DMS 273 (cell line): ENCODE measurements at regions not wholly inside any gene's neighbourhood (a gene's known extent, or its start where the extent isn't known, plus 50 kb on each side); places are given as distances from the start of the nearest gene placed in this dataset.
A peak's percentile ranks its signal among the peaks of the same experiment; 100 is the strongest.
"Not testable (repeated sequence)": the region's sequence is repeated elsewhere in the genome, so short reads cannot be mapped to it uniquely, and the experiment has no call there.

Source experiments
- DNase-seq: peaks from one replicate; lab custom pipeline; 2025; ENCODE audit not compliant: unreplicated experiment; lab: John Stamatoyannopoulos, UW

DNA sequence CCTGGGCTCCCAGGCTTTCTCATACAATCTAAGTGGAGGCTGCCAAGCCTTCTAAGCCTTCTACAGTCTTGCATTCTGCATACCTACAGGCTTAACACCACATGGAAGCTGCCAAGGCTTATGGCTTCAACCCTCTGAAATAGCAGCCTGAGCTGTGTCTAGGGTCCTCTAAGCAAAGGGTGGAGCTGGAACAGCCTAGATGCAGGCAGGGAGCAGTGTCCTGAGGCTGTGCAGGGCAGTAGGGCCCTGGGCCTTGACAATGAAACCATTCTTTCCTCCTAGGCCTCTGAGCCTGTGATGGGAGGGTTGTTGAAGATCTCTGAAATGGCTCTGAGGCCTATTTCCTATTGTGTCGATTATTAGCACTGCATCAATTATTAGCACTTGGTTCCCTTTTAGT is 150.9 kb upstream of the GRK3 start:
- no peak for DNase-seq

DNA sequence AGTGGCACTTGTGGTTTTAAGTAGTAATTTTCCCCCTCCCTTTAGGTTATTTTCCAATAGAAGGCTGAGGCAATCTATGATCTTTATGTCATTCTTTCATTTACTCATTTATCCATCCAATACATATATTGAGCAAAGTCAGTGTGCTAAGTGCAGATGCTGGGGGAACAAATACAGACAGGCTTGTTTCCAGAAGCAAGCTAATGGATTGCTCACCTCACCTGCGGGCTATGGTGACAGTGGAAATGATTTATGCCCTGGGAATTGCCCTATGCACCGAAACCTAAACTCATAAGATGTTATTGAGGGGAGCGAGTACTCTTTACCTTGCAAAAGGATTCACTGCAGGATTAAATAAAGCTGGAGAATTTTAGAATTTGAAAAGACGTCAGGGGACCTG is 148.7 kb upstream of the GRK3 start:
- DNase-seq = not testable (repeated sequence)

DNA sequence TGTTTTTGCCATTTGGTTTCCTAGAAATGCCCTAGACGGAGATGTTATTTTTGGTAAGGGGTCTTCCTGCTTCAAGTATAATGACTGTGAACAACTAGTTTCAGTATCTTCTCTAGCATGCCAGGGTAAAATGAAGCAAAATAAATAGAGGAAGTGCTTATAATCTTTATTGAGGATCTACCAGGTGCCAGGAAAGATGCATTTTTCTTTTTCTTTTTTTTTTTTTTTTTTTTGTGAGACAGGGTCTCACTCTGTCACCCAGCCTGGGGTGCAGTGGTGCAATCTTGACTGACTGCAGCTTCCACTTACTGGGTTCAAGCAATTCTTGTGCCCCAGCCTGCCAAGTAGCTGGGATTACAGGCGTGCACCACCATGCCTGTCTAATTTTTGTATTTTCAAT is 146.6 kb upstream of the GRK3 start:
- DNase-seq = not testable (repeated sequence)

DNA sequence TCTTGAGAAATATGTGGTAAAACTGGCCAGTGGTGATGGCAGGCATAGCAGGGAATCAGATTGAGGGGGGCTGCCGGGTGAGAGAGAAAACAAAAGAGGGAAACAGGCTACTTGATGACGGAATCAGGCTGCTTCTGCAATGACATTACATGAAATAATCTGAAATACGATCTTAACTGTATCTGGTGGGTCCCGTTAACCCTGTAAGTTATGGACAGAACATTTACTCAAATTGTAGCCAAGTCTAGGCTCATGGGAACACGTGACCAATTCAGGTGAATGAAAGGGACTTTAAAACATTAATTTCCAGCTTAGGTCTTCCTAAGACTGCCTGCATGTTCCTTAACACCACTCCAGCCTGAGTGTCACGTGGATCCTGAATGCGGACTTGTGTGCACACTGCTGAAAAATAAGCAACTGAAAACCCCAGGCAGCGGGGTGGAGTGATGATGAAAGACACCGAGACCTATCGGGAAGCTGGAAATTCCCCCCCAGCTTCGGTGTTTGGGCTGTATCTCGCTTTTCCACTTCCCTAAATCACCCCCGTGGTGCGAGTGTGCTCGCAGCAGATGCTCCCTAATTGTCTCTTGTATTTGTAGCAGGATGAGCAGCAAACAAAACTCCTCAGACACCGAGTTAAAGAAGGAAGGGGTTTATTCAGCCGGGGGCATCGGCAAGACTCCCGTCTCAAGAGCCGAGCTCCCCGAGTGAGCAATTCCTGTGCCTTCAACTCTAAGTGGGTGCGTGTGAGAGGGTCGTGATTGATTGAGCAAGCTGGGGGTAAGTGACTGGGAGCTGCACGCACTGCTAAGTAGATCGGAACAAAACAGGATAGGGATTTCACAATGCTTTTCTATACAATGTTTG is 145.0 kb upstream of the GRK3 start:
- peak; percentile 11 for DNase-seq

DNA sequence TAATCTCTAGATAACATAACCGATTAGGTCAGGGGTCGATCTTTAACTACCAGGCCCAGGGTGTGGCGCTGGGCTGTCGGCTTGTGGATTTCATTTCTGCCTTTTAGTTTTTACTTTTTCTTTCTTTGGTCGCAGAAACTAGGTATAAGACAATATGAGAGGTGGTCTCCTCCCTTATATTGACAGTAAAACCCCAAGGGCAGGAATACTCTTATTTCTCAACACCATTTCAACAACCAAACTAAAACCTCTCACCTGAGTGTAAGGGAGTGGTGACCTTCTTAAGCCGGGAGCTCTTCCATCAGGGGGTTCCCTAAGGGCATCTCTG is 144.4 kb upstream of the GRK3 start:
- not testable (repeated sequence) for DNase-seq

DNA sequence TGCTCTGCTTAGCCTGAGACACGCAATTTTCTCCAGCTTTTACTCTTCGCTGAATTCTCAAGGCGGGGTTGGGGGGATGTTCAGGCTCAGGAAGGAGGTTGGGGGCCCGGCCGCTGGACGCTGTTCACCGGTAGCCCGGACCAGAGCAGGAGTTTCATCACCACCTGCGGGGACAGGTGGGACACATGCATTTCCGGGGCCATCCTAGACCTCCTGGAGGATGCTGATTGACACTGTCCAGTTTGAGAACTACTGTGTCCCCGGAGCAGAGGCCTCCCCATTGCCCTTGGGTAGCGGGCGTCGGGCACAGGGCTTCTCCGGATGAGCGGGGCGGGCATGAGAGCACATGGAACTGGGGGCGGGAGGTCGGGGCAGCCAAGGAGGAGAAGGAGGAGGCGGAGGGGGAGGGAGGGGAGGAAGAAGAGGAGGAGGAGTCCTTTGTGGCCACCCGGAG is 144.0 kb upstream of the GRK3 start:
- DNase-seq = no peak

DNA sequence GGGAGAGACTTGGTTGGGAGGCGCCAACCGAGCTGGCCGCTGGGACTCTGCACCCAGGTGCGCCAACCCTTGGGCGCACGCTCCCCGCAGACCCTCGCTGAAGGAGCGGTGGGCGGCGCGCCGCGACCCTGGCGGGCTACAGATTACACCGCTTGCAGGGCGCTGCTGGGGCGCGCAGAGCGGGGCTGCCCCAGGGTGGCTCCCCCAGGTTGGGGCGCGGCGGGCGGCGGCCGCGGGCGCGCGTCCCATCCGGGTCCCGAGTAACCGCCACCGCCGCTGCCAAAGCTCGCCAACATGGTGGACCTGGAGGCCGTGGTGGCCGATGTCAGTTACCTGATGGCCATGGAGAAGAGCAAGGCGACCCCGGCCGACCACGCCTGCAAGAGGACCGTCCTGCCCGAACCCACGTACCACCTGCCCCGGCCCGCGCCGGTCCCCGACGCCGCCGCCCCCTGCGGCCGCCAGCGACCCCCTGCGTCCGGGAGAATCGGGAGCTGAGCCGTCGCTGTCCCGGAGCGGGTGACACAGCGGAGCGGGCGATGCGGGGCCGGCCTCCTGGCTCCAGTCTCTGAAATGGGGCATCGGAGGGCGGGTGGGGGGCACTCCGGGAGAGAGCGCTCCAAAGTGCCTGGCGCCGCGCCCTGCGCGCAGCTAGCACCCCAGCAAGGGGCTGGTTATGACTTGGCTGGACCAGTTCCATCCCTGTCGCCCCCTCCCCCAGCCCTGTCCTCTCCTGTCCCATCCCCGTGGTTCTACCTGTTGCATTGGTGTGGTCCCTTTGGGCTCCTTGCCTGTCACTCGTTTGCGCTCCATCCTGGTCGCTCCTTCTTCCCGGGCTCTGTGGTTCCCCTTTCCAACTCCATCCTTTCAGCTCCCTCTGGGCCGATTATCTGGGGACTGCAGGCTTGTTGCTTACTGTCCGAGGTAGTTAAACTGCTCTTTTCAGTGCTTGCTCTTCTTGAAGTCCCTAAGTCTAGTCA is 143.3 kb upstream of the GRK3 start:
- DNase-seq = peak; percentile 38

DNA sequence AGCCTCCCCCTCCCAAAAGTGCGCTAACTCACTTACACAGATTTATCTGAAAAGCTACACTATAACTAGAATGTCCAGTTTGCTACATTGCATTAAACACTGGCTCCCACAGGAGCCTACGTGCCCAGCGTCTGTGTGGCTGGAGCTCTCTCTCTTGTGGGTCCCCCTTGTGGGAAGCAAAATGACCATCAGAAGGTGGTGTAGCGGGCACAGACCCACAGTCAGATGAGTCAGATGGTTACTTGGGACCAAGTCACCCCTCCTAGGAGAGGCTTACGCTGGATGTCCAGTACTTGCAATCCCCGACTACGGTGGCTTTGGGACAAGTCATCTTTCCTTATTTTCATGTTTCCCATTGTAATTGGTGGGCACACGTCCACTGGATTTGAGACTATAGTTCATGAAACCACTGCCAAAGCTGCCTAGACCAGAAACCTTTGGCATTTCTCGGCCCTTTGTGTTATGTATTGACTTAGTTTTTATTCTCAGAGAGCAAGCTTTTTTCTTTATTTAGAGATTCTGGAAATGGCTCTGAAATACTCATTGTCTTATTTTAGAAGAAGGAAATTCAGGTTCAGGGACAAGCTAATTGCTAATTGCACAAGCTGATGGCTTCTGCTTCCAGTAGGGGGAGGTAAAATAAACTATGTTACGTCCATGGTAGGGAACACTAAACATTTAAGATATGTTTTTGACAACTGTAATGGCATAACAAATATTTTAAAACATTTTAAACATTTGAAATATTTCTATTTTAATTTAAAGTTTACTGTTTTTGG is 137.8 kb upstream of the GRK3 start:
- not testable (repeated sequence) for DNase-seq

DNA sequence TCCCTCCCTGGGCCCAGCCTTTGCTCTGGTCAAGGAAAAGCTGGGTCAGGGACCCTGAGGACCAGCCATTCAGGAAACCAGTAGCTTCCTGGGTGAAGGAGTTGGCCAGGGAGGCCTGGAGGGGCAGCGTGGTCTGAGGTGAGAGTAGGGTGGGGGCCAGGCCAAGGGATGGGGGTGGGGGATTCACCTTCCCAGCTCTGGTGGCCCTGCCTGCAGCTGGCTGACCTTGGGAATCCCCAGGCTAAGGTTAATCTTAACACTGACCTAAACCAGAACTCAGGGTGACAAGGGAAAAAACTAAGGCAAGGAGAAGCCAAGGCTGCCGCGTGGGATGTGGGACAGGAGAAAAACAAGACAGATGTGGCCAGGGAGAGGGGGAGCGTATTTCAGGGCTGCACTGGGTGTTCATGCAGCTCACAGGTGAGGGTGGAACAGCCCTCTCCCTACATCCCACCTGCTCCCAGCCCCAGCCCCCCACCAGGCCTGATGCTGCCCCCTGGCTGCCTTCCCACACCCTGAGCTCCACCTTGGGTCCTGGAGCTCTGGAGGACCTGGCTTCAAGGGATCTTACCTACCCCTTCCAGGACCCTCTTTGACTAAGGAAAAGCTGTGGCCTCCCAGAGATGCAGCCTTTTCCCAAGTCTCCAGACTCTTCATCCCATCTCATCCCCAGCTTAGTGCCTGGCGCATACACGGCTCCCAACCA is 132.7 kb upstream of the GRK3 start:
- not testable (repeated sequence) for DNase-seq

DNA sequence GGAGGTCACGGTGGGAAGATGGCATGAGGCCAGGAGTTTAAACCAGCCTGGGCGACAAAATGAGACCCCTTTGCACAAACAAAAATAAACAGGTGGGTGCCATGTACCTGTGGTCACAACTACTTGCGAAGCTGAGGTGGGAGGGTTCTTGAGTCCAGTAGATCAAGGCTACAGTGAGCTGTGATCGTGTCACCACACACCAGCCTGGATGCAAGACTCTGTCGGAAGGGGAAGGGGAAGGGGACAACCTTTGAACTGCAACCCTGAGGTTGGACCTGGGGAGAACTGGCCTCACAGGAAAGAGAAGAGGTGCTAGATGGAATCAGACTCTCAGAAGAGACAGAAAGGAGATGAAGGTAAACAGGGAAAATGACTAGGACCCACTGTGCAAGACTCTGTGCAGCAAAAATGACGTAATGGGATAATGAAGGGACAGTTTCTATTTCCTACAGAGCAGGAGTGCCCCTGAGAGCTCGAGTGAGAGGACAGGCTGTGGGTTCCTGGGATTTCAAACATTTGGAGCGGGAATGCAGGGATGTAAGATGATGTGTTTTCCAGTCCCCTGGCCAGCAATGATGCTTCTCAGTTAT is 131.0 kb upstream of the GRK3 start:
- DNase-seq = not testable (repeated sequence)

DNA sequence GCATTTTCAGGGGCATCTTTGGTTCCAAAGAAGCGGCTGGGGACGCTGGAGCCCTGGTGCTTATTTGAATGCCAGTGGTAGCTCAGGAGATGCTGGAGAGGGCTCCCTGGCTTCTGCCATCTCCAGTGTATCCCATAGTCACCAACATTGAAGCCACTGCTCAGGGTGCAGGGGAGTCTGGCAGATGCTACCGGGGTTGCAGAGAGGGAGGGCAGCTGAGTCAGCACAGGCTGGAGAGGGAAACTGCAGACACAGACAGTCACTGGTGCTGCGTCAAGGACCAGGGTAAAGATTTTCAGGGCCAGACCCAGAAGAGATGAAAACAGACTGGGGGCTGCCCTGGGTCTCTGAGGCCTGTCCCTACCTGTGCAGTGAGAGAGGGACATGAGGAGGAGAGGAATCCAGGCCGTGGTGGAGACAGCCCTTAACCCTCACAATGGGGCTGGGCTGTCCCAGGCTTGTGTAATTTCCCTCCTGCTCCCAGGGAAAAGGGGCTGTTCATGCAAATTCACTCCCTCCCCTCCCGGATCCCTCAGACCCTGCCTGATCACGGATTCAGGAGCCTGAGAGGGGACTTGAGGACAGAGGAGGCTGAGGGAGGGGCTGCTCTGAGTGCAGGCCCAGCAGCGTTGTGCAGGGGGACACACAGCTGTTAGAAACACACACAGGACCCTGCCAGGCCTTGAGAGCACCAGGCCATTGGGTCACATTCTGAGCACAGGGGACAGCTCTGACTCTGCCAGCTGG is 126.9 kb upstream of the GRK3 start:
- no peak for DNase-seq

DNA sequence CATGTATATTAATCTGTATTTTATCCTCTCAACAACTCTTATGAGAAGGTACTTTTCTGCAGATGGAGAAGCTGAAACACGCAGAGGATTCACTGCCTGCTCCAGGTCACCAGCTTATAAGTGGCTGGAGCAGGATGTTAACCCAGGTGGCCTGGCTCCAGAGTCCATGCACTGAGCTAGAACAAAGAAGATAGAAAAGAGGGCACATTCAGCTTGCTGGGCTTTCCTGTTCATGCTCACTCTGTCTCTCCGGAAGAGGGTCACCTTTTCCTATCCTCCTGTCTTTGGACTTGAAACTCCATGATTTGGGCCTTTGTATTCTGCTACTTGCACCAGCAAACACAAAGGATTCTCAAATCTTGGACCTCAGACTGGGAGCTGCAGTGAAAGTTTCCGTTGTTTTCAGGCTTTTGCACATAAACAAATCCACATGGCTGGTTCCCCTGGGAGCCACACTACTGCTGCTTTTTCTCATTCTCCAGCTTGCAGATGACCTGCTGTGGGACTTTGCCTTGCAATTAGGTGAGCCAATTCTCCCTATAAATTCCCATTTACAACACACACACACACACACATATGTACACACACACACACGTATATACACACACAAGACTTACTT is 117.3 kb upstream of the GRK3 start:
- peak; percentile 54 for DNase-seq

DNA sequence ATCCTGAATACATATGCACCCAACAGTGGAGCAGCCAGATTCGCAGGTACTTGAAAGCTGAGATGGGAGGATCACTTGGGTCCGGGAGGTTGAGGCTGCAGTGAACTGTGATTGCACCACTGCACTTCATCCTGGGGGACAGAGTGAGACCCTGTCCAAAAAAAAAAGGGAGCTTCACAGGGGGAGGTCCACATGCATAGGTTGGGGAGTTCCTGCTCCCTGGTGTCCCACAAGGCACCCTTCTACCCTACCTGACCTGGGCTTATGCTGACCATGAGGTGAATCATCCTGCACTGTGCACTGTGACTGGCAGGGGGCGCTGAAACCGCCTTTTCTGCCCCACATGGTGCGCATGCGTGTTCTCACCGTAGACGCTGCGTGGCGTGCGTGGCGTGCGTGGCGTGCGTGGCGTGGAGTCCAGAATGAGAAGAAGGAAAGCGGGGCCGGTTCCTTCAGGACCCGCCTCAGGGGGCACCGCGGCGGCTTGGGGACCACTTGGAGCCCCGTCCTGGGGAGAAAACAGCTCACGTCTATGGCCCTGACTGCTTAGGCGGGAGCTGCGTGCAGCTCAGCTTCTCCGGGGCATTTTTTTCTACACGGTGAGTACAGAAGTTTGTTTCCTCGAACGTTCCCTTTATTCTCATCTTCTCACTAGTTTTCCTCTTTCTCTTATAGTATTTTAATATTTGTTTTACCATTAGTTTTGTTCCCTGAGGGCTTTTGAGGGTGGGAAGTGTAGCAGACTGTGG is 116.6 kb upstream of the GRK3 start:
- peak; percentile 89 for DNase-seq

DNA sequence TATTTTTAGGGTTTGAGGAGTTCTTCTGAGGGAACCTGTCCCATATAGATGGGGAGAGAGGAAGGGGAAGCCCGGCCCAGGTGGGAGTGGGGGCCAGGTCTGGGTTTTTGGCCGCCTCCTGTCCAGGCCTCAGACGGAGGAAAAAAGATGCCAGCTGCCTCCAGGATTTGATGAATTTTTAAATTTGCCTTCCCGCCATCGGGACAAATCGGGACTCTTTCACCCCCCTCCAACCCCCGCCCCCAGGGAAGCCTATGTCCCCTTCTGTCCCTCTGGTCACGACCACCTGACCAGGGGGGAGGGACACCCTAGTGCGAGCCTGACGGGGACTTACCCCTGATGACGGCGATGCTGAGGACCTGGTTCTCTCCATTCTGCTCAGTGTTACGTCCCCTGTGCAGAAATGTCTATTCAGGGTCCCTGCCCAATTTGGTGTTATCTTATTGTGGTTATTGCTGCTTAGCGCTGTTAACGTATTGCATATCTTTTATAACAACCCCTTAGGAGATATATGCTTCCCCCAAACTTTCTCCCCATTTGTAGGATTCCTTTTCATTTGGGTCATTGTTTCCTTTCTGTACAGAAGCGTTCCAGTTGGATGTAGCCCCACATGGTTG is 115.9 kb upstream of the GRK3 start:
- peak; percentile 29 for DNase-seq

DNA sequence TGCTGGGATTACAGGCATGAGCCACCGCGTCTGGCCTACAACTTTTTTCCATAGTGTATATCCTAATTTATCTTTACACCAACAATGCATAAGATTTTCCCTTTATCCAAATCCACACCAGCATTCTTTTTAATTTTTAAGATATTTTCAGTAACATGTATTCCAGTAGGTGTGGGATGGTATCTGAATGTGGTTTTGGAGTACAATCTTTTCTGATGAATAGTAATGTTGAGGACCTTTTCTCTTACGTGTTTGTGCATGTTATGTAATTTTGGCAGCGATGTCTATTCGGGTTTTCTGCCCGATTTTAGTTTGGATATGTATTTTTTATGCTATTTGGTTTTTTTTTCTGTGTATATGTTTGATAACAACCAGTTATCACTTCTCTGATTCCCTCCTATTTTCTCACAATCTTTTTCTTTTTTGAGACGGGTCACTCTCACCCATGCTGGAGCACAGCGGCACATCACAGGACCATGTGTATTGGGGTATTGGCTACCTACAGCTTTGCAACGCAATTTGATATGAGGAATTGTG is 114.6 kb upstream of the GRK3 start:
- DNase-seq = no peak

DNA sequence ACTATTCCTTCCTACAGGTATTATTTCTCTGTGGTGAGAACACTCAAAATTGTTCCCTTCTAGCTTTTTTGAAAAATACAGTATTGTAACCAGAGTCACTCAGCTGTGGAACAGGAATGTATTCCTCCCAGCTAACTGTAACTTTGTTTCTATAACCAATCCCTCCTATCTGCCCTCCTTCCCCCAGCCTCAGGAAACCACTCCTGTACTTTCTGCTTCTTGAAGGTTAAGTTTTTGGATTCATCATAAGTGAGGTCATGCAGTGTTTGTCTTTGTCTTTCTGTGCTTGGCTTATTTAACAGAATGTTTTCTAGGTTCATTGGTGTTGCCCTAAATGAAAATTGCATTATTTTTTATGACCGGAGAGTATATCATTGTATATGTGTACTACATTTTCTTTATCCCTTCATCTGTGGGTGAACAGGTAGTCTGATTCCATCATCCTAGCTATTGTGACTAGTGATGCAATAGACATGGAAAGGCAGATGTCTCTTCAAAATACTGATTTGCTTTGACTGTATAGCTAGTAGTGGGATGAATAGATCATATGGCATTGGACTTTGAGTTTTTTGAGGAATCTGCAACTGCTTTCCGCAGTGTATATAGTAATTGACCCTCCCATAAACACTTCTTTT is 112.9 kb upstream of the GRK3 start:
- no peak for DNase-seq

DNA sequence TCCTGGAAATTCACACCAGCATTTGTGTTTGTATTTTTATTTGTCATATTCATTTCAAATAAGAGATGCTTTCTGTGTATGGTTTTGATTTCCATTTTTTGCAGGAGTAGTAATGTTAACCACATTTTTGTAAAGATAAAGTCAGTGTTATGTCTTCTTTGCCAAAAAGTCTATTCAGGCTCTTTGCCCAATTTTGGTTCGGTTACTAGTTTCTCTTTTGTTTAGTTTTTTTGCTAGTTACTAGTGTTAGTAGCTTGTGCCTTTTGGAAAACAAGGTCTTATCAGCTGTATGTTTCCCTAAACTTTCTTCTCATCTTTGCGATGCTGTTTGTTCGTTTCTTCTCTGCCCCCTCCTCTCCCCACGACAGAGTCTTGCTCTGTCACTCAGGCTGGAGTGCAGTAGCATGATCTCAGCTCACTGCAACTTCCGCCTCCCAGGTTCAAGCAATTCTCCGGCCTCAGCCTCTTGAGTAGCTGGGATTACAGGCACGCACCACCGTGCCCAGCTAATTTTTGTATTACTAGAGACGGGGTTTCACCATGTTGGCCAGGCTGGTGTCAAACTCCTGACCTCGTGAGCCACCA is 112.3 kb upstream of the GRK3 start:
- DNase-seq = no peak
